NT2/D1 (cell line): ENCODE measurements at regions not wholly inside any gene's neighbourhood (a gene's known extent, or its start where the extent isn't known, plus 50 kb on each side); places are given as distances from the start of the nearest gene placed in this dataset.

Experiments used
- SUZ12 ChIP-seq: IDR thresholded peaks from 2 replicates; pipeline ENCODE4 v1.6.1; 2011; ENCODE audit not compliant: insufficient read length, insufficient read depth; ENCODE audit errors: extremely low read depth
- ZNF274 ChIP-seq: IDR thresholded peaks from 2 replicates; pipeline ENCODE4 v1.6.1; 2011; ENCODE audit warnings: mild to moderate bottlenecking, low read depth, low read length

DNA sequence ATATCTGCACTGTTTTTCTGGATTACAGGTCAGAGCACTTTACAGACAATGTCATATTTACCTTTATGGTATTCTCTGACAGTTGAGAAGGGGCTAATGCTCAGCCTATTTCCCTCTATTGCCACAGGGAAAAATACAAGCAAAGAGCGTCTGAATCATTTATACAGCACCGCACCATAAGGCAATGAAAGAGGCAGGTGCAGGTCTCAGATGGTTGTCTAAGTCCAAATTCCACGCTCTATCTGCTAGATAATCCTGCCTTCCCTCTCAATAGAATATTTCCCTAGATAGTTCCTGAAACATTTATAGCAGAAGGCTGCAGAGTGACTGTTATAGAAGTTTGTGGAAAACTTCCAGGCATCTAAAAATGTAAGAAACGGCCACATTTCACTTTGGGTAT lies 446.1 kb upstream of the CDH6 start:
- TF ChIP-seq SUZ12 (no peak), ZNF274 (no peak)
